Naive thymus-derived CD8-positive, alpha-beta T cell (primary cell): ENCODE measurements at regions not wholly inside any gene's neighbourhood (a gene's known extent, or its start where the extent isn't known, plus 50 kb on each side); places are given as distances from the start of the nearest gene placed in this dataset.
"Not testable (repeated sequence)": the region's sequence is repeated elsewhere in the genome, so short reads cannot be mapped to it uniquely, and the experiment has no call there.

Experiments used
- ATAC-seq, 2 donors: fragments of 150-1000 bp; cut with Tn5 transposase in 1 of 2; sonication (Bioruptor Pico), chemical (Tn5 transposase) in 1 of 2; 1 replicate in 1 of 2; 2 replicates in 1 of 2; pipeline ENCODE4 v1.10.0; 2021; ENCODE audit warnings: mild to moderate bottlenecking in 2 of 2, moderate library complexity in 2 of 2
- POLR2A ChIA-PET: fragments of 350-600 bp; sonication (Branson Sonifier 250); formaldehyde crosslinking; loops from one replicate; lab custom pipeline; 2021; ENCODE audit warnings: antibody characterized with exemption; lab: Charles Lee
- DNase-seq, 10 donors: peaks; one replicate each; pipeline versions ENCODE4 v3.0.0 to v3.0.0-alpha.2; 2020 to 2022
- H3K27ac Mint-ChIP-seq, 10 donors: one replicate each; pipeline ENCODE4 v1.8.0; 2020 to 2022; ENCODE audit warnings: mild to moderate bottlenecking in 10 of 10, mixed read lengths in 10 of 10, moderate library complexity in 4 of 10, inconsistent platforms in 1 of 10
- H3K27me3 Mint-ChIP-seq, 5 donors: one replicate each; pipeline ENCODE4 v1.8.0; 2021 to 2022; ENCODE audit warnings: mixed read lengths in 5 of 5
- H3K36me3 Mint-ChIP-seq, 3 donors: one replicate each; pipeline ENCODE4 v1.8.0; 2020 to 2022; ENCODE audit warnings: mixed read lengths in 3 of 3, mild to moderate bottlenecking in 2 of 3, inconsistent platforms in 1 of 3
- H3K4me1 Mint-ChIP-seq, 4 donors: one replicate each; pipeline ENCODE4 v1.8.0; 2021 to 2022; ENCODE audit warnings: mixed read lengths in 4 of 4
- H3K4me3 Mint-ChIP-seq, 10 donors: one replicate each; pipeline ENCODE4 v1.8.0; 2020 to 2022; ENCODE audit warnings: mild to moderate bottlenecking in 10 of 10, mixed read lengths in 10 of 10, moderate library complexity in 6 of 10, inconsistent platforms in 1 of 10
- H3K9me3 Mint-ChIP-seq, 9 donors: one replicate each; pipeline ENCODE4 v1.8.0; 2020 to 2022; ENCODE audit warnings: mixed read lengths in 9 of 9, mild to moderate bottlenecking in 3 of 9, inconsistent platforms in 1 of 9, moderate library complexity in 1 of 9

DNA sequence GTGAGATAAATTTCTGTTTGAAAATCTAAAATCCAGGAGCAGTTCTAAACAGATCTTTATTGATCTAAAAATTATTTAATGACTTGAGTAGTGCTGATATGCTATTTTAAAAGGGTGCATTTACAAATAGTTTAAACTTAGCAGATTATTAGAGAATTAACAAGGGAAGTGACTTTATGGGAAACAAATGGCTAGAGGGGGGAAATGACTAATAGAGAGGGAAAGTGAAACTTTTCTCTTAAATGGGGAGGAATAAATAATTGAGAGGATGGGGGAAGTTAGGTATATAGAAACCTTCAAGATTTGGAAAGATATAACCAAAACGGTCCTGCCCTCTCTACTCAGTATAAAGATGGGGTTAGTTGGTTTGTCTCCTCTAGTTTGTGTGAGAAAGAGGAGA is 90.1 kb upstream of the ARMC3 start:
- POLR2A ChIA-PET: no interaction called here
- Mint-ChIP-seq H3K4me3 (no peak overlapping the region), H3K27ac (no peak overlapping the region), H3K36me3 (peaks cover 0 to 7% (median 0%) of the 10 kb centered on the region in 3 donors), H3K4me1 (peaks cover 0 to 5% (median 2%) of the 10 kb centered on the region in 4 donors), H3K27me3 (peaks cover 0 to 3% (median 0%) of the 10 kb centered on the region in 5 donors), H3K9me3 (peaks cover 0 to 3% (median 0%) of the 10 kb centered on the region in 9 donors)
- DNase-seq (no peak), ATAC-seq (no peak)

DNA sequence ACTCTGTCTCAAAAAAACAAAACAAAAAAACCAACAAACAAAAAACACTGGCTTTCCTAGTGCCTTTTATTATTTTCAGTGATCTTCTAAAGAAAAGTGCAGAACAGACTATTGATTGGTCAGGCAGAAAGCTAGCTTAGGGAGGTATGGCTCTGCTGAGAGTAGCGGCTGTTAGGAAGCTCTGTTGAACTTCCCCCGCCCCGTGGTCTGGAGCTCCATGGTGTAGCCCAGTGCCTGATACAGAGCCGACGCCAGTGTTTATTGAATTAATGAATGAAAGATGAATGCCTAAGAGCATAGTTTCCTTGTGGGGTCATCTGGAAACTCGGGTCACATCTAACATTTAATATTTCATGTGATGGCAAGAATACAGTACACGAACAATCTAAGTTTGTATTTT is 90.5 kb upstream of the ARMC3 start:
- DNase-seq (no peak), ATAC-seq (no peak)
- peaks cover 0 to 3% (median 0%) of the 10 kb centered on the region in 9 donors for H3K9me3 Mint-ChIP-seq
- no peak overlapping the region for H3K27ac Mint-ChIP-seq
- H3K27me3 Mint-ChIP-seq: peaks cover 0 to 3% (median 0%) of the 10 kb centered on the region in 5 donors
- no peak overlapping the region for H3K4me3 Mint-ChIP-seq
- POLR2A ChIA-PET: no interaction called here
- peaks cover 0 to 7% (median 0%) of the 10 kb centered on the region in 3 donors for H3K36me3 Mint-ChIP-seq
- H3K4me1 Mint-ChIP-seq: peaks cover 0 to 5% (median 2%) of the 10 kb centered on the region in 4 donors

DNA sequence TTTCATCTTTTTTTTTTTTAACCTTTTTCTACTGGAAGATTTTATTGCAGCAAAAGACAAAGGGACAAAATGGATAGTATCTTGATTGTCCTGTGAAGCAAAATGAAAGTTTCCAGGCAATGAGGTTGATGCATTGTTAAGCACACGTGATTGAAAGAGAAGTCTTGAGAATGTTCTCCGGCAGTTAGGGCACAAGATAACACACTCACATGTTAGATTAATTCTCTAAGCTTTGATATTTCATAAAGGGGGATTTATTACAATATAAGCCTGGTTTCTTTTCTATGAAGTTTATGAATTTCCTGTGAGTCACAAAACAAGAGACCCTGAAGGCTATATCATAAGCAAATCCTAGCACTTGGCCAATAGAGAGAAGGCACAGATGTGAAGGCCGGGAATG is 93.4 kb upstream of the ARMC3 start:
- peaks cover 0 to 3% (median 0%) of the 10 kb centered on the region in 9 donors for H3K9me3 Mint-ChIP-seq
- no peak overlapping the region for H3K27ac Mint-ChIP-seq
- ATAC-seq: no peak
- no peak overlapping the region for H3K4me3 Mint-ChIP-seq
- no peaks in the 10 kb centered on the region for H3K27me3 Mint-ChIP-seq
- POLR2A ChIA-PET: no interaction called here
- H3K36me3 Mint-ChIP-seq: peaks cover 0 to 7% (median 0%) of the 10 kb centered on the region in 3 donors
- H3K4me1 Mint-ChIP-seq: peaks cover 0 to 5% (median 2%) of the 10 kb centered on the region in 4 donors
- DNase-seq: no peak

DNA sequence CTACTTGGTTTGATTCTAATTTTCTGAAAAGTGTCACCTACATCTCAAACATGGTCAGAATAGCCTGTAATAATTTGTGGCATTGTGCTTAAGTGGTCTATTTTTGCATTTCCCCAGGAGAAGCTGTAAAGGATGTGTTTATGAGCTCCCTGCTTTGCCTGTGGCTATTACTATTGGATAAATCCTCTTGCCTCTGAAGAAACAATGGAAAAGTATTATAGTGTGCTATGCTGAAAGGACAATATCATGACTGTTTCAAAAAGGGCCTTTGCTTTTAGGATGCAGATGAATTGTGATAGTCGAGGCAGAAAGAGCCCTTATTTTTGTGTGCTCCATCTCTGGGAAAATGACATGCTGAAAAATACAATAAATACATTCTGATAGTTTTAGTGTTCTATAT is 94.1 kb upstream of the ARMC3 start:
- Mint-ChIP-seq H3K27ac (no peak overlapping the region), H3K4me1 (peaks cover 0 to 5% (median 2%) of the 10 kb centered on the region in 4 donors), H3K27me3 (no peaks in the 10 kb centered on the region), H3K9me3 (peaks cover 0 to 3% (median 0%) of the 10 kb centered on the region in 9 donors), H3K4me3 (no peak overlapping the region), H3K36me3 (peaks cover 0 to 7% (median 0%) of the 10 kb centered on the region in 3 donors)
- no peak for DNase-seq
- POLR2A ChIA-PET: no interaction called here
- no peak for ATAC-seq

DNA sequence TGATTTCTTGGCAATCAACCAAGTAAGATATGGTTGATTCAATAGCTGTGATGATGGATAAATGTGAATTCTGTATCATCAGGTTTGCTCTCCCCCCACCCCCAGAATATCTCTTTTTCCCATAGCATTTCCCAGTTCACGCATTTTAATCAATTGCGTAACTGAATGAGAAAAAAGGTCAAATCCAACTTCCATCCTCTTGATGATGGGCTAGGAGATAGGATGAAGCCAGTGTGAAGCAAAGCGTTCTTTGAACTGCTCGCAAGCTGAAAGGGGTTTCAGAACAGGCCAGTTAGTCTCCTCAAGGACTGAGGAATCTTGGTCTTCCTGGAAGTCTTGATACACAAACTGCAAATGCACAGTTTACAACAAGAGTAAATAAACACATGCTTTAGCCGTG is 94.5 kb upstream of the ARMC3 start:
- Mint-ChIP-seq H3K4me1 (peaks cover 0 to 5% (median 2%) of the 10 kb centered on the region in 4 donors), H3K27me3 (no peaks in the 10 kb centered on the region), H3K9me3 (peaks cover 0 to 3% (median 0%) of the 10 kb centered on the region in 9 donors), H3K4me3 (no peak overlapping the region), H3K27ac (no peak overlapping the region), H3K36me3 (peaks cover 0 to 7% (median 0%) of the 10 kb centered on the region in 3 donors)
- ATAC-seq (no peak), DNase-seq (no peak)
- POLR2A ChIA-PET: no interaction called here

DNA sequence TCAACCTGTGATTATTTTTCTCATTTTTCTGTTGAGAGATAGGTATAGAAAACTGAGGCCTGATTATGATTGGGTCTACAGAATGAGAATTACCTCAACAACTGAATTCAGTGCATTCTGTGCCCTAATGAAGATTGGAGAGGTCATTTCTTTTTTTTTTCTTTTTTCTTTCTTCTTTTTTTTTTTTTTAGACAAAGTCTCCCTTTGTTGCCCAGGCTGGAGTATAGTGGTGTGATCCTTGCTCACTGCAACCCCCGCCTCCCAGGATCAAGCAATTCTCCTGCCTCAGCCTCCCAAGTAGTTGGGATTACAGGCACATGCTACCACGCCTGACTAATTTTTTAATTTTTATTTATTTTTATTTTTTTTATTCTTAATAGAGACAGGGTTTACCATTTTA is 95.0 kb upstream of the ARMC3 start:
- Mint-ChIP-seq H3K27ac (no peak overlapping the region), H3K9me3 (peaks cover 0 to 4% (median 0%) of the 10 kb centered on the region in 9 donors), H3K4me1 (peaks cover 0 to 5% (median under 1%) of the 10 kb centered on the region in 4 donors), H3K36me3 (peaks cover 0 to 5% (median 0%) of the 10 kb centered on the region in 3 donors), H3K4me3 (no peak overlapping the region), H3K27me3 (no peaks in the 10 kb centered on the region)
- no peak for ATAC-seq
- no peak for DNase-seq
- POLR2A ChIA-PET: no interaction called here

DNA sequence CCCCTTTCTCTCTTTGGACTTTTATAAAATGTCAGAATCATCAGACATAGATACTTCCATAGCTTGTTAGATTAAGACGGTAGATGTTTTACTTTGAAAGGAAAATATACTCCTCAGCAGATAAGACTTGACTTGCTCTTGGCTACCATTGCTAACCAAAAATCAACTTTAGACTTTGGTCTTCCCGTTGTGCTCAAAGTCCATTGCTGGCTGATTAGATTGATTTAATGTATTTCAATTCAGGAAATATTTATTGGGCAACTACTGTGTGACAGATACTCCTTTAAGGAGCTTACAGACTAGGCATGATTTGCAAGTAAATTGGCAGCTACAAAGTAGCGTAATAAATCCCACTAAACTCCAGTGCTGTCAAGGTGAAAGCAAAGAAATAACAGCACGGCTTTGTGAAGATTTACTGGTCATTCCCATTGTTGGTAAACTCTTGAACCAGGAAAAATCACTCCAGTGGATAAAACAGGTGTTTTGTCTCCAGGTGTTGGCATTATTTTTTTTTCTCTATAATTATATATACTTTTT is 95.7 kb upstream of the ARMC3 start:
- Mint-ChIP-seq H3K27me3 (no peaks in the 10 kb centered on the region), H3K36me3 (no peaks in the 10 kb centered on the region), H3K4me1 (peaks cover 0 to 5% (median 0%) of the 10 kb centered on the region in 4 donors), H3K27ac (no peak overlapping the region), H3K4me3 (no peak overlapping the region), H3K9me3 (peaks cover 0 to 4% (median 0%) of the 10 kb centered on the region in 9 donors)
- POLR2A ChIA-PET: no interaction called here
- ATAC-seq: no peak
- DNase-seq: no peak

DNA sequence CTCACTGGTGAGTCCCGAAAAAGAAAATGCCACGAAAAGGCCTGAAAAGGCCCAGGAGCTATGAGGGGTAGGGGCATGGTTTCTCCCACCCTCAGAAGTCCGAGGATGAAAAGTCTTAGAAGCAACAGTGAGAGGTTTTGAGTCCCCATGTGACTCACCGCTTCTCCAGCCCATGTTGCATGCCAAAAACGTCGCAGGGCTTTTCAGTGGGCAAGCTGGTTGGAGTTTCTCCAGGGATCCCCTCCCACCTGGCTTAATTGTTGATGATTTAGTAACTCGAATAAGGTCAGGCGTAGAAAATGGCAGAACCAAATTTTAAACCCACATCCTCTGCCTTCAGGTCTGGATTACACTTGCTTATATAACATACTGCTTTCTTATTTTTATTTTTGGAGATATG is 96.3 kb upstream of the ARMC3 start:
- Mint-ChIP-seq H3K9me3 (peaks cover 0 to 4% (median 0%) of the 10 kb centered on the region in 9 donors), H3K36me3 (no peaks in the 10 kb centered on the region), H3K4me3 (no peak overlapping the region), H3K27ac (no peak overlapping the region), H3K27me3 (no peaks in the 10 kb centered on the region), H3K4me1 (peaks cover 0 to 5% (median 0%) of the 10 kb centered on the region in 4 donors)
- DNase-seq (no peak), ATAC-seq (no peak)
- POLR2A ChIA-PET: no interaction called here

DNA sequence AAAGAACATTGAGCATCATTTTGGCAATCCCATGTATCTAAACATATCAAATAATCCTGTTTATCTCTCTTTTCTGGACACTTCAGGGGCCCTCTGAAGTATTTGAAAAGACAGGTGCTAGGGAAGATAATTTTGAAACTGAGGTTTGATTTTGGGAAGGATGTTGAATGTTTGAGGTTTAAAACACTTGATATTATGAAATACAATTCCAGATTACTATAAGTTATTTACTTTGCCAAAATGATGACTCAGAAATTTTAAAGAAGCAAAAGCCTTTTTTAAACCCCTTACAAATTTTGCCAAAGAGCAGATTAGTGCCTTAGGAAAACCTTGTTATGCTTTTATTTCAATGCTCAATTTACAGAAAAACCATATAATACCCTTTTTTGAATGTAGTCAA is 99.1 kb upstream of the ARMC3 start:
- H3K4me3 Mint-ChIP-seq, H3K27ac Mint-ChIP-seq, ATAC-seq, H3K9me3 Mint-ChIP-seq, H3K27me3 Mint-ChIP-seq, DNase-seq, H3K4me1 Mint-ChIP-seq, H3K36me3 Mint-ChIP-seq, POLR2A ChIA-PET: not testable (repeated sequence)

DNA sequence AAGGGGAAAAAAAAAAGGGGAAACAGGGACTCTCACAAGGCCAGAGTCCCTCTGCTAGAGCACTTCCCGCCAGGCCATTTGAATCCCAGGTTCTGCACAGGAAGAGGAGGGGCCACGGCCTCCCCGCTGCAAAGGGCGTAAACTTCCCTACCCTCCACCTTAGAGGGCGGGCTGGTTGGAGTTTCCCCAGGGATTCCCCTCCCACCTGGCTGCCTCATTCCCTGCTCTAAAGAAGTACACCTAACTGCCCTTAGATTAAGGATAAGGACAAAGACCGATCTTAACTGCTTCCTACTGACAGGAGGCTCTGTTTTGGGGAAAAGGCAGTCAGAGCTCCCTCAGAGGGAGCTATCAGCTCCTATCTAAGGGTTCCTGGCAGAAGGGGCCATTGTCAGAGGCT is 102.0 kb upstream of the ARMC3 start:
- ATAC-seq (no peak), DNase-seq (no peak)
- H3K4me3 Mint-ChIP-seq: no peak overlapping the region
- POLR2A ChIA-PET: no interaction called here
- H3K4me1 Mint-ChIP-seq: no peaks in the 10 kb centered on the region
- H3K27me3 Mint-ChIP-seq: peaks cover 0 to 2% (median 0%) of the 10 kb centered on the region in 5 donors
- peaks cover 0 to 4% (median 0%) of the 10 kb centered on the region in 9 donors for H3K9me3 Mint-ChIP-seq
- no peak overlapping the region for H3K27ac Mint-ChIP-seq
- H3K36me3 Mint-ChIP-seq: no peaks in the 10 kb centered on the region

DNA sequence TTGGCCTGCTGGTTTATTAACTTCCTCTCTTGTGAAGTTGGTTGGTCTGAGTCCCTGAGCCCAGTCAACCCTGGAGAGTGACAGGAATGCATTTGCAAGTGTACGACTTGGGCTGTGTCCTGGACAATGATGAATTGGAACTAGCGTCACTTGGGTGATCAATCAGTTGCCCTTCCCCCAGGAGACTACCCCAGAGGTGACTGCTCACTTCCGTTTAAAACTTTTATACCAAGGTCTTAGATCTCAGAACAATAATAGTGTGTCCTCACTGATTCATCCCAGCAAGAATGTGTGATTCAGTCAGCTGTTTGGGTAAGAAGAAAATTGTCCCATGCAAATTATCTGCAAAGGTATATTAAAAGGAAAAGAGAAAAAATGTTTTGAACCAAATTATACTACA is 102.9 kb upstream of the ARMC3 start:
- Mint-ChIP-seq H3K27me3 (peaks cover 0 to 2% (median 0%) of the 10 kb centered on the region in 5 donors), H3K4me3 (no peak overlapping the region), H3K36me3 (no peaks in the 10 kb centered on the region), H3K9me3 (peaks cover 0 to 4% (median 0%) of the 10 kb centered on the region in 9 donors), H3K27ac (no peak overlapping the region), H3K4me1 (no peaks in the 10 kb centered on the region)
- POLR2A ChIA-PET: no interaction called here
- no peak for DNase-seq
- no peak for ATAC-seq

DNA sequence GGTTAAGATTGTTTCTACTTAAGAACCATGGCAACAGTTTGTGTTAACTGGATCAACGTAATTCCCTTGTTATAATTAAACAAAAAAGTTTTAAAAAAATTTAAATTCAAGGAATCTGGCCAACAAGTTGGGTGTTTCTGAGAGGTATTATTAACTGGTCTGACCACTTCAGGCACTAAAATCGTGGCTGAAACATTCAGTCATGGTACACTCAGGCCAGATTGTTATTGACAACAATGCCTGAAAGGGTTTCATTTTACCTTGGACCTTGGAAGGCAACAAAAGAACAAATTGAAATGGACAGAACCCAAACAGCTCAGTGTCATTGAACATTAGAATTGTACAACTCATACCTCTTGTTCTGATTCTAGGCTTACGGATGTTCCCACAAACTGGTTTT is 103.3 kb upstream of the ARMC3 start:
- Mint-ChIP-seq H3K4me3 (no peak overlapping the region), H3K4me1 (no peaks in the 10 kb centered on the region), H3K27me3 (peaks cover 0 to 2% (median 0%) of the 10 kb centered on the region in 5 donors), H3K36me3 (no peaks in the 10 kb centered on the region), H3K9me3 (peaks cover 0 to 4% (median 0%) of the 10 kb centered on the region in 9 donors), H3K27ac (no peak overlapping the region)
- ATAC-seq (no peak), DNase-seq (no peak)
- POLR2A ChIA-PET: no interaction called here

DNA sequence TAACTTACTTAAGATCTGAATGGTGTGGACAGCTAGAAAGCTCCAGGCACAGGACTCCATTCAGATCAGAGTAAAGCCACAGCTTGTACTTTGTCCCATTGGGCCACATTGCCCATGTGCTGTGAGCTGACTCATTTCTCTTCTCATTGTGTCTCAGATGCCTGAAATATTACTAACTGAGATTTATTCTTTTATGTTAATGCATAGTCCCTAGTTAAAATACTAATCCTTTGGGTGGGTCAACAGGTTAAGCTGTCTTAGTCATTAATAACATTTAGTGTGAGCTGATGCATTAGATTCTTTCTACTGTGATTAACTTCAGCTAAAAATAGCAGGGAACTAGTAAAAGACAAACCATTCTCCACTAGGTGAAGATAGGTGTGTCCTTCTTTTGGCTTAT is 104.7 kb upstream of the ARMC3 start:
- DNase-seq (no peak), ATAC-seq (no peak)
- peaks cover 0 to 1% (median 0%) of the 10 kb centered on the region in 9 donors for H3K9me3 Mint-ChIP-seq
- peaks cover 0 to 2% (median 0%) of the 10 kb centered on the region in 5 donors for H3K27me3 Mint-ChIP-seq
- H3K36me3 Mint-ChIP-seq: no peaks in the 10 kb centered on the region
- no peak overlapping the region for H3K27ac Mint-ChIP-seq
- no peaks in the 10 kb centered on the region for H3K4me1 Mint-ChIP-seq
- H3K4me3 Mint-ChIP-seq: no peak overlapping the region
- POLR2A ChIA-PET: interaction anchor here (0.6 kb wide), 1 partner anchor 212 kb away, joined by 3 read pairs; no protein-coding TSS in a partner anchor

DNA sequence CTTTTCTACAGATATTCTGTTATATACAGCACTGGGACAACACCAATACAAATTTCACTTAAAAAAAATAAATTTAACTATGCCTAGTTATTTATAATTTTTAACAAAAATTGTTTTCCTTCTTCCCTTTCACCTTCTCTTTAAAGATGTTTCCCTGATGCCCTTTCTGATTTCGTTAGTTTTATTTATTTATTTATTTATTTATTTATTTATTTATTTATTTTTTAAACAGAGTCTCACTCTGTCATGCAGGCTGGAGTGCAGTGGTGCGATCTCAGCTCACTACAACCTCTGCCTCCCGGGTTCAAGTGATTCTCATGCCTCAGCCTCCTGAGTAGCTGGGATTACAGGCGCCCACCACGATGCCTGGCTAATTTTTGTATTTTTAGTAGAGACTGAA is 105.9 kb upstream of the ARMC3 start:
- ATAC-seq, POLR2A ChIA-PET, H3K27me3 Mint-ChIP-seq, H3K36me3 Mint-ChIP-seq, H3K4me1 Mint-ChIP-seq, H3K4me3 Mint-ChIP-seq, H3K9me3 Mint-ChIP-seq, DNase-seq, H3K27ac Mint-ChIP-seq: not testable (repeated sequence)
